ENCODE measurements at regions not wholly inside any gene's neighbourhood (a gene's known extent, or its start where the extent isn't known, plus 50 kb on each side); places are given as distances from the start of the nearest gene placed in this dataset.

- TF ChIP-seq CTCF (IDR thresholded peaks at IDR 0.05) (no peak), POLR2A (IDR thresholded peaks at IDR 0.05) (no peak), EP300 (IDR thresholded peaks at IDR 0.05) (no peak)
Measured at GRCh38 chr4:86416081-86416480, 56.2 kb upstream of the MAPK10 start.
